GM12878 (cell line): ENCODE measurements at regions not wholly inside any gene's neighbourhood (a gene's known extent, or its start where the extent isn't known, plus 50 kb on each side); places are given as distances from the start of the nearest gene placed in this dataset.

Experiments
- ATAC-seq: fragments of 200-7000 bp; cut with Tn5 transposase; 3 replicates; pipeline ENCODE4 v1.9.1; 2020; ENCODE audit warnings: mild to moderate bottlenecking, moderate library complexity
- BruUV-seq: library from RNA; stranded (reverse); fragments of 400-500 nt; replicated peaks from 2 replicates; lab custom pipeline; 2021; lab: Mats Ljungman, UMichigan
- CTCF ChIA-PET: fragments of 300-600 bp; sonication (Branson Sonifier 250); formaldehyde crosslinking; extraction: SDS; loops from one replicate; lab custom pipeline; 2021; ENCODE audit warnings: inconsistent platforms; lab: Yijun Ruan, JAX
- POLR2A ChIA-PET: fragments of 350-600 bp; formaldehyde crosslinking; extraction: SDS; loops from one replicate; lab custom pipeline; 2021; ENCODE audit warnings: inconsistent platforms; lab: Charles Lee
- RAD21 ChIA-PET: fragments of 300-600 bp; sonication (Branson Sonifier 250); formaldehyde crosslinking; loops from one replicate; lab custom pipeline; 2023; ENCODE audit warnings: antibody characterized with exemption; ENCODE audit not compliant: unreplicated experiment; lab: Charles Lee
- SMC1A ChIA-PET: fragments of 300-600 bp; sonication (Branson Sonifier 250); formaldehyde crosslinking; loops from one replicate; lab custom pipeline; 2023; ENCODE audit not compliant: unreplicated experiment, uncharacterized antibody; lab: Charles Lee
- DNase-seq: peaks from one replicate; pipeline ENCODE4 v3.0.0-alpha.2; 2011; ENCODE audit warnings: low read depth, low spot score
- FAIRE-seq: peaks from 3 replicates; lab custom pipeline; 2011; peaks lifted over from hg19 to GRCh38; lab: Jason Lieb, UNC
- H2AFZ ChIP-seq: 2 replicates; pipeline ENCODE4 v1.6.0; 2011; ENCODE audit warnings: low read depth, low read length, control low read depth; ENCODE audit not compliant: control insufficient read depth
- H3K27ac ChIP-seq: 2 replicates; pipeline ENCODE4 v1.5.1; 2011; ENCODE audit warnings: control low read depth; ENCODE audit not compliant: control insufficient read depth, insufficient read depth
- H3K27me3 ChIP-seq, 2 experiments: replicated peaks in 1 of 2; 2 replicates each; pipeline versions ENCODE4 v1.6.0 to v1.6.1; 2011; ENCODE audit warnings: low read length in 1 of 2; ENCODE audit not compliant: control insufficient read depth in 2 of 2, insufficient read depth in 2 of 2
- H3K36me3 ChIP-seq, 2 experiments: 2 replicates each; pipeline ENCODE4 v1.5.1; 2011; ENCODE audit warnings: low read length in 1 of 2; ENCODE audit not compliant: control insufficient read depth in 2 of 2, insufficient read depth in 2 of 2
- H3K4me1 ChIP-seq: 2 replicates; pipeline ENCODE4 v1.6.1; 2011; ENCODE audit warnings: mild to moderate bottlenecking, low read length, moderate library complexity, mixed read lengths; ENCODE audit not compliant: control insufficient read depth, insufficient read depth
- H3K4me2 ChIP-seq: 2 replicates; pipeline ENCODE4 v1.6.0; 2011; ENCODE audit warnings: control low read depth; ENCODE audit not compliant: control insufficient read depth, insufficient read depth
- H3K4me3 ChIP-seq: fragments of 200-600 bp; sonication (generic); 2 replicates; pipeline ENCODE4 v1.5.1; 2016
- H3K79me2 ChIP-seq: 2 replicates; pipeline ENCODE4 v1.6.0; 2011; ENCODE audit warnings: low read length; ENCODE audit not compliant: control insufficient read depth, insufficient read depth
- H3K9ac ChIP-seq: 2 replicates; pipeline ENCODE4 v1.8.0; 2011; ENCODE audit warnings: low read length, control low read depth, mixed read lengths; ENCODE audit not compliant: control insufficient read depth, insufficient read depth
- H3K9me3 ChIP-seq: replicated peaks from 3 replicates; pipeline ENCODE4 v1.5.1; 2011; ENCODE audit warnings: mild to moderate bottlenecking, low read length; ENCODE audit not compliant: control insufficient read depth, insufficient read depth
- H4K20me1 ChIP-seq: 2 replicates; pipeline ENCODE4 v1.6.0; 2011; ENCODE audit not compliant: control insufficient read depth, insufficient read depth
- CBFB ChIP-seq: IDR thresholded peaks from 2 replicates; pipeline ENCODE4 v1.6.1; 2016; ENCODE audit warnings: antibody characterized with exemption, low read depth
- ETV6 ChIP-seq, 2 experiments: fragments of 450-650 bp in 1 of 2; IDR thresholded peaks in 1 of 2; conservative IDR thresholded peaks in 1 of 2; 2 replicates each; pipeline ENCODE4 v1.6.1; 2014; ENCODE audit warnings: antibody characterized with exemption in 1 of 2, borderline replicate concordance in 1 of 2, low read depth in 1 of 2, mild to moderate bottlenecking in 1 of 2, moderate library complexity in 1 of 2
- LARP7 ChIP-seq: fragments of 450-650 bp; IDR thresholded peaks from 2 replicates; pipeline ENCODE4 v1.6.1; 2017; ENCODE audit warnings: mild to moderate bottlenecking
- NFXL1 ChIP-seq: fragments of 450-650 bp; IDR thresholded peaks from 2 replicates; pipeline ENCODE4 v1.6.1; 2017; ENCODE audit warnings: antibody characterized with exemption, mild to moderate bottlenecking, borderline replicate concordance
- NR2F1 ChIP-seq: fragments of 450-650 bp; conservative IDR thresholded peaks from 2 replicates; pipeline ENCODE4 v1.6.1; 2017; ENCODE audit warnings: mild to moderate bottlenecking
- SMAD5 ChIP-seq: IDR thresholded peaks from 2 replicates; pipeline ENCODE4 v1.6.1; 2016; ENCODE audit warnings: antibody characterized with exemption, low read depth
- SMARCA5 ChIP-seq: fragments of 450-650 bp; IDR thresholded peaks from 2 replicates; pipeline ENCODE4 v1.6.1; 2017; ENCODE audit warnings: mild to moderate bottlenecking
- SPI1 ChIP-seq: IDR thresholded peaks from 2 replicates; pipeline ENCODE4 v1.6.1; 2011; ENCODE audit warnings: low read depth, mild to moderate bottlenecking, low read length, moderate library complexity, borderline replicate concordance; ENCODE audit not compliant: insufficient read depth
- TBL1XR1 ChIP-seq: IDR thresholded peaks from 2 replicates; pipeline ENCODE4 v1.6.1; 2012; ENCODE audit warnings: low read depth, low read length, improper control_type of control experiment
- YY1 ChIP-seq: IDR thresholded peaks from 2 replicates; pipeline ENCODE4 v1.6.1; 2011; ENCODE audit warnings: low read depth, mild to moderate bottlenecking, low read length
- WGBS: methylation state at CpG from one replicate; pipeline ENCODE4 v1.1.6; 2016; ENCODE audit warnings: low lambda C conversion rate; ENCODE audit not compliant: insufficient replicate concordance, insufficient coverage; ENCODE audit errors: missing lambda C conversion rate; 5-methylcytosine and 5-hydroxymethylcytosine counted together
- in situ Hi-C: fragments of 300-500 bp; cut with MboI; formaldehyde crosslinking; loops from 9 replicates; pipeline ENCODE4 v1.14.3; 2018; ENCODE audit warnings: mixed read lengths
- intact Hi-C: fragments of 100-400 bp; cut with micrococcal nuclease; formaldehyde crosslinking; loops from one replicate; pipeline ENCODE4 v1.14.2; 2022; ENCODE audit not compliant: unreplicated experiment
- TF ChIP-seq, protein P1 (sequence below): IDR thresholded peaks from 2 replicates; pipeline ENCODE4 v1.6.1; 2012; ENCODE audit warnings: low read depth, low read length, improper control_type of control experiment
- TF ChIP-seq, protein P2 (sequence below): IDR thresholded peaks from 2 replicates; pipeline ENCODE4 v1.6.1; 2012; ENCODE audit warnings: low read depth, low read length, improper control_type of control experiment
- TF ChIP-seq, protein P3 (sequence below): IDR thresholded peaks from 2 replicates; pipeline ENCODE4 v1.6.1; 2011; ENCODE audit warnings: borderline replicate concordance, low read depth, mild to moderate bottlenecking, moderate library complexity, low read length; ENCODE audit not compliant: insufficient read depth, poor library complexity, severe bottlenecking

DNA sequence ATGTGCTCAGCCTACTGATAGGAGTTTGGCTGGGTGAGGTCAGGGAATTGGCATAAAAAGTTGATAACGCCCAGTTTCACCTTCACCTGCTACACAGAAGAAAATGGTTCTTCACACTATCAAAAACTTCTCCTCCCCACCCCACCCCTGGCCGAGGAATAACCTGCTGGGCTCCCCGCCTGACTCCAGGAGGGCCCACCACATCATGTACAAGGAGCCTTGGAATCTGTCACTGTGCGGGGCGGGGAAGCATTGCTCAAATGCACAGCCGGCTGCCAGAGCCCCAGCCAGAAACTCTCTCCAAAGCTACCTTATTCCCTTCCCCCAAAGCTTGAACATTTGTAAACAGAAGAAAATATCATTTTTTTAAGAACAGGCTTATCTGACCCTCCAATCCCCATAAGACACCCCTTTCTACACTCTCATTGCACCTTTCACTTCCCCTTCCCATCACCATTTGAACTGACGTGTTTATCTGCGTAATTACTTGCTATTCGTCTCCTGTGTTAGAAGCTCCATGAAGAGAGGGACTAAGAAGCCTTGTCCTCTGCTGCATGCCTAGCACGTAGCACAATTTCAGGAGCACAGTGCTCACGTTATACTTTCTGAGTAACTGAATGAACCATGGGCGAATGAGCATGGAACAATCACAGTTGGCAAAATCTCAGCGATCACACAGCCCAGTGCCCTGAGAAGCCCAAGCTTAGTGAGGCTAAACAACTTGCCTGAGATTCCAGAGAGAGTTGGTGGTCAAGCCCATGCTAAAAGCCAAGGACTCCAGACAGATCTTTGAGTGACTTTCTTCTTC, 82.9 kb downstream of the HES1 start:
- no TSS peak for BruUV-seq

DNA sequence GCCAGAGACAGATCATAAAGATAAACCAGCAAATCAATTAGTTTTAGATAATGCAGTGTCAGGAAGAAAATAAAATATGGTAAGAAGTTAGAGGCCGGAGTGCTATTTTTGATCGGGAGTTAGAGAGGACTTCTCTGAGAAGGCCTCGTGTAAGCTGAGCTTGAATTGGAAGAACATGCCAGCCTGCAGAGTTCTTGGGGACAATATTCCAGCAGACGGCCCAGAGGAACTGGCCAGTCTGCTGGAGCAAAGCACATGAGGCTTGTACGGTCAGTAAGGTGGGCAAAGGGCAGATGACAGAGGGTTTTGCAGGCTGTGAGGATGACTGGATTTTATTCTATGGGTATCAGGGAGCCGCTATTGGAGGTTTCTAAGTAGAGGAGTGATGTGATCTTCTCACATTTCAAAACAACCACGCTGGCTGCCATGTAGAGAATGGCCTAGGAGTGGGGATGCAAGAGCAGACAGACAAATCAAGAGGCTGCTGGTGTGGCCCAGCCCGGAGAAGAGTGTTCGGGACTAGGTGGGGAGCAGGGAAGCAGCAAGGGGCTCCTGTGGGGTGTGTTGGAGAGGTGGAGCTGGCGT, 84.0 kb downstream of the HES1 start:
- BruUV-seq: no TSS peak
- ChIA-PET CTCF (no interaction called here), RAD21 (no interaction called here), SMC1A (no interaction called here), POLR2A (no interaction called here)
- ATAC-seq (no peak), FAIRE-seq (no peak), DNase-seq (no peak)
- H4K20me1 ChIP-seq: no peaks in the 10 kb centered on the region
- intact Hi-C loops: no loop called here
- no peak overlapping the region for H2AFZ ChIP-seq
- H3K79me2 ChIP-seq: no peaks in the 10 kb centered on the region
- H3K27ac ChIP-seq: no peak overlapping the region
- H3K4me1 ChIP-seq: no peaks in the 10 kb centered on the region
- H3K36me3 ChIP-seq: no peaks in the 10 kb centered on the region
- no peak overlapping the region for H3K9ac ChIP-seq
- in situ Hi-C loops: no loop called here
- WGBS: 42% methylated on average over 10 of the region's 10 CpGs
- H3K9me3 ChIP-seq: no peaks in the 10 kb centered on the region
- no peak overlapping the region for H3K4me3 ChIP-seq
- H3K4me2 ChIP-seq: no peak overlapping the region
- peaks cover 0 to 7% of the 10 kb centered on the region in 2 experiments; a peak in 2 of 4 replicates for H3K27me3 ChIP-seq
- no peak for TF ChIP-seq NR2F1
- no peak for TF ChIP-seq TBL1XR1
- TF ChIP-seq NFXL1: no peak
- TF ChIP-seq, protein P1, sequence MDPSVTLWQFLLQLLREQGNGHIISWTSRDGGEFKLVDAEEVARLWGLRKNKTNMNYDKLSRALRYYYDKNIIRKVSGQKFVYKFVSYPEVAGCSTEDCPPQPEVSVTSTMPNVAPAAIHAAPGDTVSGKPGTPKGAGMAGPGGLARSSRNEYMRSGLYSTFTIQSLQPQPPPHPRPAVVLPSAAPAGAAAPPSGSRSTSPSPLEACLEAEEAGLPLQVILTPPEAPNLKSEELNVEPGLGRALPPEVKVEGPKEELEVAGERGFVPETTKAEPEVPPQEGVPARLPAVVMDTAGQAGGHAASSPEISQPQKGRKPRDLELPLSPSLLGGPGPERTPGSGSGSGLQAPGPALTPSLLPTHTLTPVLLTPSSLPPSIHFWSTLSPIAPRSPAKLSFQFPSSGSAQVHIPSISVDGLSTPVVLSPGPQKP: no peak
- TF ChIP-seq SMARCA5: no peak
- TF ChIP-seq CBFB: no peak
- TF ChIP-seq ETV6 (conservative IDR thresholded peaks at IDR 0.05 in 1 of 2, IDR thresholded peaks at IDR 0.05 in 1 of 2; ENCODE audit: borderline replicate concordance in 1 of 2, low read depth in 1 of 2): no peak
- no peak for TF ChIP-seq YY1
- TF ChIP-seq, protein P2, sequence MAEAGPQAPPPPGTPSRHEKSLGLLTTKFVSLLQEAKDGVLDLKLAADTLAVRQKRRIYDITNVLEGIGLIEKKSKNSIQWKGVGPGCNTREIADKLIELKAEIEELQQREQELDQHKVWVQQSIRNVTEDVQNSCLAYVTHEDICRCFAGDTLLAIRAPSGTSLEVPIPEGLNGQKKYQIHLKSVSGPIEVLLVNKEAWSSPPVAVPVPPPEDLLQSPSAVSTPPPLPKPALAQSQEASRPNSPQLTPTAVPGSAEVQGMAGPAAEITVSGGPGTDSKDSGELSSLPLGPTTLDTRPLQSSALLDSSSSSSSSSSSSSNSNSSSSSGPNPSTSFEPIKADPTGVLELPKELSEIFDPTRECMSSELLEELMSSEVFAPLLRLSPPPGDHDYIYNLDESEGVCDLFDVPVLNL: no peak
- TF ChIP-seq LARP7: no peak

More for the DNA sequence above, 82.9 kb downstream of the HES1 start:
- ChIA-PET SMC1A (no interaction called here), POLR2A (no interaction called here), RAD21 (no interaction called here), CTCF (no interaction called here)
- FAIRE-seq: no peak
- H2AFZ ChIP-seq: no peak overlapping the region
- no peaks in the 10 kb centered on the region for H3K4me1 ChIP-seq
- peaks cover 0 to 7% of the 10 kb centered on the region in 2 experiments; a peak in 2 of 4 replicates for H3K27me3 ChIP-seq
- no peak overlapping the region for H3K9ac ChIP-seq
- H3K4me2 ChIP-seq: no peak overlapping the region
- intact Hi-C loops: no loop called here
- no peaks in the 10 kb centered on the region for H4K20me1 ChIP-seq
- peak; percentile 58 for ATAC-seq
- TF ChIP-seq SMAD5 (no peak), SPI1 (peak; percentile 68; the same call in 1 of the 2 replicates)
- TF ChIP-seq, protein P3, sequence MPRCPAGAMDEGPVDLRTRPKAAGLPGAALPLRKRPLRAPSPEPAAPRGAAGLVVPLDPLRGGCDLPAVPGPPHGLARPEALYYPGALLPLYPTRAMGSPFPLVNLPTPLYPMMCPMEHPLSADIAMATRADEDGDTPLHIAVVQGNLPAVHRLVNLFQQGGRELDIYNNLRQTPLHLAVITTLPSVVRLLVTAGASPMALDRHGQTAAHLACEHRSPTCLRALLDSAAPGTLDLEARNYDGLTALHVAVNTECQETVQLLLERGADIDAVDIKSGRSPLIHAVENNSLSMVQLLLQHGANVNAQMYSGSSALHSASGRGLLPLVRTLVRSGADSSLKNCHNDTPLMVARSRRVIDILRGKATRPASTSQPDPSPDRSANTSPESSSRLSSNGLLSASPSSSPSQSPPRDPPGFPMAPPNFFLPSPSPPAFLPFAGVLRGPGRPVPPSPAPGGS: peak; percentile 11
- no peaks in the 10 kb centered on the region for H3K36me3 ChIP-seq
- no peaks in the 10 kb centered on the region for H3K9me3 ChIP-seq
- no peak overlapping the region for H3K27ac ChIP-seq
- 45% methylated on average over 13 of the region's 13 CpGs for WGBS
- H3K79me2 ChIP-seq: no peaks in the 10 kb centered on the region
- H3K4me3 ChIP-seq: no peak overlapping the region
- in situ Hi-C loops: no loop called here
- no peak for DNase-seq
